ENCODE measurements at regions not wholly inside any gene's neighbourhood (a gene's known extent, or its start where the extent isn't known, plus 50 kb on each side); places are given as distances from the start of the nearest gene placed in this dataset.

DNA sequence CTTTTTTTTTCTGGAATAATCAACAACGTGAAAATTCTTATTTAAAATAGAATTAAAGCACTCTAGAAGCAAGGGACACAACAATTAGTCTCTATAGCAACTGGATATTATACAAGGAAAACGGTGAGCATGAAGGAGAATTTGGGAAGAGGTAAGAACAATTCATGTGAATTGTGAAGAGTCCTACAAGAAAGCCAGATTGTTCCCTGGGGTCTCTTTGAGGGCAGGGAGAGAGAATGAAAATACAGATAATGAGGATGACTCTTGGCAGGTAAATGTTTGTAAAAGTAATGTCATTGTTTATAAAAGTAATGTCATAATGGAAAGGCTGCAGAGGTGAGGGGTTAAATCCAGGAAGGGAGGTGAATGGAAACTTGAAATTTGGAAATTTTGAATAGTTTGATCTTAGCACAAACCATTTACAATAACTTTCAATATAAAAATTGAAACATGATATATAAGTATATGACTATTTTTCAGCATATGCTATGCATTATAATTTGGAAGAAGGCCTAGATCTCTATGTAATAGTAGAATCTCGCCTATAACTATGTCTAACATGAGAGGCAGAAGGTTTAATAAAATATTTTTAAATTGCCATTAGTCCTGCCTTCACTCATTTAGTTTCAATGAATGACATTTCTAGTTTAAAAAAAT lies 378.8 kb upstream of the DCN start:
- Histone ChIP-seq H3K27ac (ENCODE audit: low read depth in 1 of 2, low read length in 1 of 2) (no peak overlapping the region), H3K4me1 (ENCODE audit: control insufficient read depth in 5 of 5, insufficient read depth in 5 of 5, low read length in 5 of 5) (peaks cover 0 to 5% (median 0%) of the 10 kb centered on the region in 5 donors), H3K9ac (ENCODE audit: insufficient read depth in 1 of 2, low read length in 2 of 2) (no peak overlapping the region), H3K27me3 (ENCODE audit: control insufficient read depth in 3 of 3, insufficient read depth in 3 of 3, low read length in 2 of 3) (no peaks in the 10 kb centered on the region), H3K4me3 (no peak overlapping the region), H3K36me3 (ENCODE audit: control insufficient read depth in 4 of 4, insufficient read depth in 4 of 4, low read length in 4 of 4) (no peaks in the 10 kb centered on the region), H3K9me3 (ENCODE audit: control insufficient read depth in 4 of 4, insufficient read depth in 3 of 4, low read length in 3 of 4) (no peaks in the 10 kb centered on the region)
- ATAC-seq (ENCODE audit: insufficient read depth, low FRiP score), result no peak
- TF ChIP-seq, protein P1, sequence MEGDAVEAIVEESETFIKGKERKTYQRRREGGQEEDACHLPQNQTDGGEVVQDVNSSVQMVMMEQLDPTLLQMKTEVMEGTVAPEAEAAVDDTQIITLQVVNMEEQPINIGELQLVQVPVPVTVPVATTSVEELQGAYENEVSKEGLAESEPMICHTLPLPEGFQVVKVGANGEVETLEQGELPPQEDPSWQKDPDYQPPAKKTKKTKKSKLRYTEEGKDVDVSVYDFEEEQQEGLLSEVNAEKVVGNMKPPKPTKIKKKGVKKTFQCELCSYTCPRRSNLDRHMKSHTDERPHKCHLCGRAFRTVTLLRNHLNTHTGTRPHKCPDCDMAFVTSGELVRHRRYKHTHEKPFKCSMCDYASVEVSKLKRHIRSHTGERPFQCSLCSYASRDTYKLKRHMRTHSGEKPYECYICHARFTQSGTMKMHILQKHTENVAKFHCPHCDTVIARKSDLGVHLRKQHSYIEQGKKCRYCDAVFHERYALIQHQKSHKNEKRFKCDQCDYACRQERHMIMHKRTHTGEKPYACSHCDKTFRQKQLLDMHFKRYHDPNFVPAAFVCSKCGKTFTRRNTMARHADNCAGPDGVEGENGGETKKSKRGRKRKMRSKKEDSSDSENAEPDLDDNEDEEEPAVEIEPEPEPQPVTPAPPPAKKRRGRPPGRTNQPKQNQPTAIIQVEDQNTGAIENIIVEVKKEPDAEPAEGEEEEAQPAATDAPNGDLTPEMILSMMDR (IDR thresholded peaks at IDR 0.05; ENCODE audit: control extremely low read depth, extremely low read depth), result no peak
- DNase-seq, result no peak
- 76 to 80% methylated on average over 3 of the region's 3 CpGs for WGBS, 2 donors

GRCh38 chr12:91556909-91557308 lies 374.3 kb upstream of the DCN start:
- H3K36me3 ChIP-seq (ENCODE audit: control insufficient read depth in 4 of 4, insufficient read depth in 4 of 4, low read length in 4 of 4), result no peaks in the 10 kb centered on the region
- H3K9me3 ChIP-seq (ENCODE audit: control insufficient read depth in 4 of 4, insufficient read depth in 3 of 4, low read length in 3 of 4), result peaks cover 0 to 5% (median 0%) of the 10 kb centered on the region in 4 donors
- H3K4me3 ChIP-seq, result no peak overlapping the region
- 83 to 92% methylated on average over 4 of the region's 4 CpGs for WGBS, 2 donors
- no peak for ATAC-seq (ENCODE audit: insufficient read depth, low FRiP score)
- no peaks in the 10 kb centered on the region for H3K27me3 ChIP-seq (ENCODE audit: control insufficient read depth in 3 of 3, insufficient read depth in 3 of 3, low read length in 2 of 3)
- no peak overlapping the region for H3K27ac ChIP-seq (ENCODE audit: low read depth in 1 of 2, low read length in 1 of 2)
- TF ChIP-seq, protein P1 (IDR thresholded peaks at IDR 0.05; ENCODE audit: control extremely low read depth, extremely low read depth), result no peak
- no peak for DNase-seq
- H3K4me1 ChIP-seq (ENCODE audit: control insufficient read depth in 5 of 5, insufficient read depth in 5 of 5, low read length in 5 of 5), result peaks cover 0 to 5% (median 0%) of the 10 kb centered on the region in 5 donors
- H3K9ac ChIP-seq (ENCODE audit: insufficient read depth in 1 of 2, low read length in 2 of 2), result no peak overlapping the region

GRCh38 chr12:91555436-91556415 lies 373.1 kb upstream of the DCN start:
- ATAC-seq (ENCODE audit: insufficient read depth, low FRiP score), result no peak
- Histone ChIP-seq H3K9me3 (ENCODE audit: control insufficient read depth in 4 of 4, insufficient read depth in 3 of 4, low read length in 3 of 4) (peaks cover 0 to 5% (median 0%) of the 10 kb centered on the region in 4 donors), H3K9ac (ENCODE audit: insufficient read depth in 1 of 2, low read length in 2 of 2) (no peak overlapping the region), H3K27me3 (ENCODE audit: control insufficient read depth in 3 of 3, insufficient read depth in 3 of 3, low read length in 2 of 3) (no peaks in the 10 kb centered on the region), H3K36me3 (ENCODE audit: control insufficient read depth in 4 of 4, insufficient read depth in 4 of 4, low read length in 4 of 4) (no peaks in the 10 kb centered on the region), H3K27ac (ENCODE audit: low read depth in 1 of 2, low read length in 1 of 2) (no peak overlapping the region), H3K4me3 (no peak overlapping the region), H3K4me1 (ENCODE audit: control insufficient read depth in 5 of 5, insufficient read depth in 5 of 5, low read length in 5 of 5) (peaks cover 0 to 5% (median 0%) of the 10 kb centered on the region in 5 donors)
- TF ChIP-seq, protein P1 (IDR thresholded peaks at IDR 0.05; ENCODE audit: control extremely low read depth, extremely low read depth), result no peak
- DNase-seq, result no peak
- WGBS, 2 donors, result 80 to 87% methylated on average over 7 of the region's 7 CpGs
